SU-DHL-6 (cell line): ENCODE measurements at regions not wholly inside any gene's neighbourhood (a gene's known extent, or its start where the extent isn't known, plus 50 kb on each side); places are given as distances from the start of the nearest gene placed in this dataset.

Source experiments
- H2AFZ ChIP-seq: fragments of 200-600 bp; sonication (generic); 2 replicates; pipeline ENCODE4 v1.6.1; 2014; ENCODE audit warnings: low read depth, mild to moderate bottlenecking, moderate library complexity, mixed read lengths, antibody characterized with exemption, low read length; ENCODE audit not compliant: severe bottlenecking
- H3F3A ChIP-seq: fragments of 200-600 bp; shearing (Covaris generic); 2 replicates; pipeline ENCODE4 v1.6.0; 2016; ENCODE audit warnings: antibody characterized with exemption, mild to moderate bottlenecking; ENCODE audit not compliant: insufficient read depth
- H3K27ac ChIP-seq: fragments of 200-600 bp; sonication (generic); 2 replicates; pipeline ENCODE4 v1.5.1; 2016; ENCODE audit warnings: low read depth, mild to moderate bottlenecking, low read length, moderate library complexity, mixed read lengths
- H3K27me3 ChIP-seq: fragments of 200-600 bp; sonication (generic), shearing (Covaris generic); 2 replicates; pipeline ENCODE4 v1.6.0; 2014; ENCODE audit warnings: mild to moderate bottlenecking, low read length
- H3K36me3 ChIP-seq: fragments of 200-600 bp; sonication (generic); 2 replicates; pipeline ENCODE4 v1.6.1; 2014; ENCODE audit warnings: mild to moderate bottlenecking, low read length, mixed read lengths
- H3K4me2 ChIP-seq: fragments of 300-600, 200-600 bp; shearing (Covaris generic), sonication (generic); 2 replicates; pipeline ENCODE4 v1.6.0; 2014; ENCODE audit warnings: low read length, low read depth, mild to moderate bottlenecking; ENCODE audit not compliant: poor library complexity, severe bottlenecking
- H3K4me3 ChIP-seq: fragments of 200-600 bp; sonication (generic); 2 replicates; pipeline ENCODE4 v1.5.1; 2014; ENCODE audit warnings: antibody characterized with exemption, low read length, mild to moderate bottlenecking, mixed read lengths; ENCODE audit not compliant: insufficient read depth, poor library complexity, severe bottlenecking
- H3K79me2 ChIP-seq: fragments of 200-600 bp; sonication (generic); 2 replicates; pipeline ENCODE4 v1.6.1; 2014; ENCODE audit warnings: mild to moderate bottlenecking, low read length, moderate library complexity; ENCODE audit not compliant: insufficient read depth
- H3K9ac ChIP-seq: fragments of 200-600 bp; sonication (generic); 2 replicates; pipeline ENCODE4 v1.7.0; 2014; ENCODE audit warnings: mild to moderate bottlenecking, low read length
- H3K9me2 ChIP-seq: fragments of 200-600 bp; sonication (generic); replicated peaks from 2 replicates; pipeline ENCODE4 v1.6.1; 2014; ENCODE audit warnings: low read length; ENCODE audit not compliant: insufficient read depth
- H3K9me3 ChIP-seq: fragments of 200-600 bp; sonication (generic); 2 replicates; pipeline ENCODE4 v1.6.1; 2014; ENCODE audit warnings: low read length, mixed read lengths; ENCODE audit not compliant: insufficient read depth
- H4K20me1 ChIP-seq: fragments of 200-600 bp; sonication (generic); 2 replicates; pipeline ENCODE4 v1.6.1; 2014; ENCODE audit warnings: low read depth, mild to moderate bottlenecking, antibody characterized with exemption, low read length, moderate library complexity, mixed read lengths
- CTCF ChIP-seq: fragments of 200-600 bp; sonication (generic); IDR thresholded peaks from one replicate; pipeline ENCODE4 v1.5.1; 2017; ENCODE audit warnings: antibody characterized with exemption, mild to moderate bottlenecking, low read length, moderate library complexity; ENCODE audit not compliant: insufficient read depth, poor library complexity, severe bottlenecking
- EZH2phosphoT487 ChIP-seq: fragments of 200-600 bp; sonication (generic), shearing (Covaris generic); conservative IDR thresholded peaks from 2 replicates; pipeline ENCODE4 v1.6.1; 2018; ENCODE audit warnings: mild to moderate bottlenecking, antibody characterized with exemption, low read length, moderate library complexity, mixed read lengths

DNA sequence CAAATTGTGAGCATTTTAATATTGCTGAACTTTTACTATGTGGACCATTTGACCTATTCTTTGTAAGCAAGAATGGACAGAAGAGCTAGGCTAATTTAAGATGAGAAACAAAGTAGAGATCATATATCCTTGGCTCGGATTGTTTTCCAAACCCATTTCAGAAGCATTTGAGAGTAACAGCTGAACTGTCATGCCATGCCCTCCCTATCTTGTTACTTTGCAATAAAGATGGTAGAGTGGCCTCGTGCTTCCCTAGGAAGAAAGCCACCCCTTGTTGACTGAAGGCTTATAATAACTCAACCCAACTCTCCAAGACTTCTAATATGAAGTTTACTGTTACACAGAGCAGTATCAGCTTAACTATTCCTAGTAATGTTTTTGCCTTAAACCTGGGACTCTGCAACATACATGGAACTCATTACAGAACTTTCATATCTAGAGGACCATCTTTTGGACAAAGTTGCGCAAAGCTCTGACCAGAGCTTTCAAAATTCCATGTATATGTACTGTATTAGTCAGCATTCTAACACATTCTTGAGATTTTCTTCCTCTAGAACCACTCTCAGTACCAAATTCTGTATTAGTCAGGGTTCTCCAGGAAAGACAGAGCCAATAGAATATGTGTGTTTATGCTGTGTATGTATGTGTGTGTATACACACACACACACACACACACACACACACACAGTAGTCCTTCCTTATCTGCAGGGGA is 68.7 kb downstream of the ADAMTS1 start:
- no peak overlapping the region for H3K9ac ChIP-seq
- H4K20me1 ChIP-seq = no peaks in the 10 kb centered on the region
- H2AFZ ChIP-seq = no peak overlapping the region
- H3F3A ChIP-seq = no peaks in the 10 kb centered on the region
- H3K9me3 ChIP-seq = no peaks in the 10 kb centered on the region; the same call in 1 of the 2 replicates
- no peaks in the 10 kb centered on the region for H3K9me2 ChIP-seq
- H3K27ac ChIP-seq = no peak overlapping the region
- no peak overlapping the region for H3K4me3 ChIP-seq
- H3K4me2 ChIP-seq = no peak overlapping the region
- no peaks in the 10 kb centered on the region for H3K36me3 ChIP-seq
- H3K79me2 ChIP-seq = no peaks in the 10 kb centered on the region
- no peak for TF ChIP-seq CTCF
- no peak for TF ChIP-seq EZH2phosphoT487
- no peaks in the 10 kb centered on the region for H3K27me3 ChIP-seq

GRCh38 chr21:26773058-26773457 is 72.2 kb downstream of the ADAMTS1 start:
- Histone ChIP-seq H3K9me2 (no peaks in the 10 kb centered on the region), H3K27me3 (no peaks in the 10 kb centered on the region), H2AFZ (no peak overlapping the region)

DNA sequence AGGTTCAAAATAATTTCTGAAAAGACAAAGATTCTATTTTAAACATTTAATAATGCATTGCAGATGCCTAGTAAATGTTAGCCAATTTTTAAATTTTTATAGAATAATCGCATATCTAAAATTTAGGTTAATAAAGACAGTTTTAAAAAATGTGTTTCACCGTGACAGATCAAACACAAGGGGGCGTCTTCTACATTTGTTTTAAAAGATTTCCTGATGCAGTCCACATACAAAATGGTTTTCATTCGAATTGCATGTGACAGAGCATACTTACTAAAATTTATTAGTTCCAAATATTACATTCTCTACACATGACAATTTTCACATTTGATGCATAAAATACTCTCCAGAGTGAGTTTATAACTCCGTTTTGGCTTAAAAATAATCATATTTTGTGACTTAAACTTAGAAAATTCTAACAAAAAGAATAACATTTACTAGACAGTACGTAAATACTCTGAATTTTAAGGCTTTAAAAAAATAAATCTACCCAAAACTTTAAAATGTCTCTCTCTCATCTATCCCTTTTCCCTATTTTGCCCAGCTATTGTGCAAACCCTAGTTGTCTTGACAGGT is 75.5 kb downstream of the ADAMTS1 start:
- Histone ChIP-seq H4K20me1 (no peaks in the 10 kb centered on the region), H3K79me2 (no peaks in the 10 kb centered on the region), H3K9me3 (no peaks in the 10 kb centered on the region), H3K27me3 (no peaks in the 10 kb centered on the region), H3K4me2 (no peak overlapping the region), H3K27ac (no peak overlapping the region), H3K36me3 (no peaks in the 10 kb centered on the region), H3K4me3 (no peak overlapping the region), H2AFZ (no peak overlapping the region), H3K9me2 (no peaks in the 10 kb centered on the region), H3F3A (no peaks in the 10 kb centered on the region), H3K9ac (no peak overlapping the region)
- no peak for TF ChIP-seq EZH2phosphoT487
- peak; percentile 24 for TF ChIP-seq CTCF

More at GRCh38 chr21:26773058-26773457, 72.2 kb downstream of the ADAMTS1 start:
- no peaks in the 10 kb centered on the region for H3K36me3 ChIP-seq
- no peaks in the 10 kb centered on the region for H3K9me3 ChIP-seq
- H3K4me2 ChIP-seq = no peak overlapping the region
- no peaks in the 10 kb centered on the region for H3F3A ChIP-seq
- TF ChIP-seq EZH2phosphoT487 (no peak), CTCF (no peak)
- H3K79me2 ChIP-seq = no peaks in the 10 kb centered on the region
- H3K27ac ChIP-seq = no peak overlapping the region
- no peak overlapping the region for H3K4me3 ChIP-seq
- H3K9ac ChIP-seq = no peak overlapping the region
- no peaks in the 10 kb centered on the region for H4K20me1 ChIP-seq
